HL-60 (cell line): ENCODE measurements at regions not wholly inside any gene's neighbourhood (a gene's known extent, or its start where the extent isn't known, plus 50 kb on each side); places are given as distances from the start of the nearest gene placed in this dataset.

Experiments
- DNase-seq, 2 experiments: peaks; one replicate each; pipeline ENCODE4 v3.0.0-alpha.2; 2010 to 2020; ENCODE audit warnings: low read depth in 1 of 2, low spot score in 1 of 2
- H3K27ac ChIP-seq: fragments of 250-450 bp; sonication (Bioruptor Pico); replicated peaks from 2 replicates; pipeline ENCODE4 v1.5.1; 2020; ENCODE audit warnings: mild to moderate bottlenecking, moderate library complexity
- H3K27me3 ChIP-seq: fragments of 250-450 bp; sonication (Bioruptor Pico); 2 replicates; pipeline ENCODE4 v1.5.1; 2021; ENCODE audit warnings: mild to moderate bottlenecking, moderate library complexity; ENCODE audit not compliant: insufficient read depth, poor library complexity, severe bottlenecking
- H3K4me3 ChIP-seq: replicated peaks from 2 replicates; pipeline ENCODE4 v1.5.1; 2011; ENCODE audit warnings: mild to moderate bottlenecking, control low read depth, low read length; ENCODE audit not compliant: insufficient read depth
- GABPA ChIP-seq: IDR thresholded peaks from 2 replicates; pipeline ENCODE4 v1.6.1; 2012; ENCODE audit warnings: low read depth
- POLR2AphosphoS5 ChIP-seq: IDR thresholded peaks from 2 replicates; pipeline ENCODE4 v1.6.1; 2012; ENCODE audit warnings: low read depth
- SPI1 ChIP-seq: IDR thresholded peaks from 2 replicates; pipeline ENCODE4 v1.6.1; 2012; ENCODE audit warnings: low read depth, mild to moderate bottlenecking, borderline replicate concordance
- TF ChIP-seq, protein P1 (sequence below): IDR thresholded peaks from one replicate; pipeline ENCODE4 v1.5.1; 2011; ENCODE audit warnings: low read length, control low read depth, inconsistent platforms; ENCODE audit not compliant: insufficient read depth
- TF ChIP-seq, protein P2 (sequence below): IDR thresholded peaks from 2 replicates; pipeline ENCODE4 v1.6.1; 2012; ENCODE audit warnings: low read depth; ENCODE audit not compliant: insufficient replicate concordance

DNA sequence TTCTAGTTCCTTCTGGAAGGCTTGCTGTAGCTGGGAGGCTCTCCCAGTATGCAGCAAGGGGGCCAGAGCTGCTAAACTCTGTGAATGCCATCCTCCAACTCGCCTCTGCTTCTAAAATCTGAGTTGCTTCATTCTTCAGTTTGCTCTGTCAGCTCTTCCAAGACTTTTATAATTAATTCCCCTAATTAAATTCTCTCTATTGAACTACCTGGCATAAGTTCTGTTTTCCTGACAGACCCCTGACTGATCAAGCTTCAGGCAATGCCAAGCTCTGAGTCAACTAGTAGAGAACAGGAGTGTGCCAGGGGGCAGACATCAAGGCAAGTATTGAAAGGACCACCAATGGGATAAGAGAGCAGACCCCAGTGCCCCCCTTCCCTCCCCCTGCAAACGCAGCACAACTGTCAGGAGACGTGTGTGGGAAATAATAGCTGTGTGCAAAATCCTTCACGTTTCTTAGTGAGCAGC, 109.3 kb upstream of the TAB2 start:
- H3K27me3 ChIP-seq, result no peaks in the 10 kb centered on the region
- TF ChIP-seq, protein P1, sequence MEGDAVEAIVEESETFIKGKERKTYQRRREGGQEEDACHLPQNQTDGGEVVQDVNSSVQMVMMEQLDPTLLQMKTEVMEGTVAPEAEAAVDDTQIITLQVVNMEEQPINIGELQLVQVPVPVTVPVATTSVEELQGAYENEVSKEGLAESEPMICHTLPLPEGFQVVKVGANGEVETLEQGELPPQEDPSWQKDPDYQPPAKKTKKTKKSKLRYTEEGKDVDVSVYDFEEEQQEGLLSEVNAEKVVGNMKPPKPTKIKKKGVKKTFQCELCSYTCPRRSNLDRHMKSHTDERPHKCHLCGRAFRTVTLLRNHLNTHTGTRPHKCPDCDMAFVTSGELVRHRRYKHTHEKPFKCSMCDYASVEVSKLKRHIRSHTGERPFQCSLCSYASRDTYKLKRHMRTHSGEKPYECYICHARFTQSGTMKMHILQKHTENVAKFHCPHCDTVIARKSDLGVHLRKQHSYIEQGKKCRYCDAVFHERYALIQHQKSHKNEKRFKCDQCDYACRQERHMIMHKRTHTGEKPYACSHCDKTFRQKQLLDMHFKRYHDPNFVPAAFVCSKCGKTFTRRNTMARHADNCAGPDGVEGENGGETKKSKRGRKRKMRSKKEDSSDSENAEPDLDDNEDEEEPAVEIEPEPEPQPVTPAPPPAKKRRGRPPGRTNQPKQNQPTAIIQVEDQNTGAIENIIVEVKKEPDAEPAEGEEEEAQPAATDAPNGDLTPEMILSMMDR, result no peak
- TF ChIP-seq POLR2AphosphoS5 (no peak), GABPA (no peak), SPI1 (no peak)
- TF ChIP-seq, protein P2, sequence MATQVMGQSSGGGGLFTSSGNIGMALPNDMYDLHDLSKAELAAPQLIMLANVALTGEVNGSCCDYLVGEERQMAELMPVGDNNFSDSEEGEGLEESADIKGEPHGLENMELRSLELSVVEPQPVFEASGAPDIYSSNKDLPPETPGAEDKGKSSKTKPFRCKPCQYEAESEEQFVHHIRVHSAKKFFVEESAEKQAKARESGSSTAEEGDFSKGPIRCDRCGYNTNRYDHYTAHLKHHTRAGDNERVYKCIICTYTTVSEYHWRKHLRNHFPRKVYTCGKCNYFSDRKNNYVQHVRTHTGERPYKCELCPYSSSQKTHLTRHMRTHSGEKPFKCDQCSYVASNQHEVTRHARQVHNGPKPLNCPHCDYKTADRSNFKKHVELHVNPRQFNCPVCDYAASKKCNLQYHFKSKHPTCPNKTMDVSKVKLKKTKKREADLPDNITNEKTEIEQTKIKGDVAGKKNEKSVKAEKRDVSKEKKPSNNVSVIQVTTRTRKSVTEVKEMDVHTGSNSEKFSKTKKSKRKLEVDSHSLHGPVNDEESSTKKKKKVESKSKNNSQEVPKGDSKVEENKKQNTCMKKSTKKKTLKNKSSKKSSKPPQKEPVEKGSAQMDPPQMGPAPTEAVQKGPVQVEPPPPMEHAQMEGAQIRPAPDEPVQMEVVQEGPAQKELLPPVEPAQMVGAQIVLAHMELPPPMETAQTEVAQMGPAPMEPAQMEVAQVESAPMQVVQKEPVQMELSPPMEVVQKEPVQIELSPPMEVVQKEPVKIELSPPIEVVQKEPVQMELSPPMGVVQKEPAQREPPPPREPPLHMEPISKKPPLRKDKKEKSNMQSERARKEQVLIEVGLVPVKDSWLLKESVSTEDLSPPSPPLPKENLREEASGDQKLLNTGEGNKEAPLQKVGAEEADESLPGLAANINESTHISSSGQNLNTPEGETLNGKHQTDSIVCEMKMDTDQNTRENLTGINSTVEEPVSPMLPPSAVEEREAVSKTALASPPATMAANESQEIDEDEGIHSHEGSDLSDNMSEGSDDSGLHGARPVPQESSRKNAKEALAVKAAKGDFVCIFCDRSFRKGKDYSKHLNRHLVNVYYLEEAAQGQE, result no peak
- no peak for DNase-seq
- H3K27ac ChIP-seq, result no peak overlapping the region
- H3K4me3 ChIP-seq, result no peak overlapping the region

DNA sequence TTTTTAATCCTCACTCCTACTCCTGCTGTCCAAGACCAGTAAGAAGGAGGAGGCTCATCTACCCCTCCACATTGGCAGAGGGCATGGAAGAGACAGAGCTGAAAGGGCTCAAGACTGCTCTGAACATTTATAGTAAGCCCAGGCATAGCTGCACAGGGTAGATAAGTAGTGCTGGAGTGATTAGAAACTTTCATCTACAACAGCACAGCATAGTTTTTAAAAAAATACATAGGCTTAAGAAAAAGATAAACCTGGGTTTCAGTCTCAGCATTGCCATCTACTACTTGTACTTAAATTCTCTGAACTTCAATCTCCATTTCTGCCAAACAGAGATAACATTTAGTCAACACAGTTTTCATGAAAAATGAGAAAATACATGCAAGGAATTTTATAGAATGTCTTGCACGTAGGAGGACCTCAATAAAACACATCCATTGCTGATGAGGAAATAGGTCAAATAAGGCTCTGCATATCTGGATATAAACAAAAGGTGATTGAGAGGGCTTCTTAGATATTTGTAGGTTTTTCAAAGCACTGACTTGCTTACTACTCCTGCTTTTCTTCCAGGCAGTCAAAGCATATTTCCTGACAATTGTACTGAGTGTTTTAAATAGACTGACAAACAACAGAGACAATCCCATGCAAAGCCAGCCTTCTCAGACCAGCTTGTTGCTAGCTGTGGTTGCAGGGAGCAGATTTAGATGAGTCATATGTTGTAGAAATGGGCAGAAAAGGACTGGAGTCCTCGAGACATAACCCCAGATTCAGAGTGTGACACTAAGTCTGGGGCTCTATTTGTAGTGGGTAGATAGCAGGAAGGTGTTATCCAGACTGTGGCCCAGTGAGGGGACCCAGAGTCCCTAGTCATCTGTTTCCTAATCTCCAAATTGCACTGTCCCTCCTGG, 107.4 kb upstream of the TAB2 start:
- no peak overlapping the region for H3K4me3 ChIP-seq
- peak in 1 of 2 experiments; percentile 16 for DNase-seq
- H3K27me3 ChIP-seq, result no peaks in the 10 kb centered on the region
- TF ChIP-seq, protein P1, result no peak
- H3K27ac ChIP-seq, result peak overlapping the region; percentile 60

DNA sequence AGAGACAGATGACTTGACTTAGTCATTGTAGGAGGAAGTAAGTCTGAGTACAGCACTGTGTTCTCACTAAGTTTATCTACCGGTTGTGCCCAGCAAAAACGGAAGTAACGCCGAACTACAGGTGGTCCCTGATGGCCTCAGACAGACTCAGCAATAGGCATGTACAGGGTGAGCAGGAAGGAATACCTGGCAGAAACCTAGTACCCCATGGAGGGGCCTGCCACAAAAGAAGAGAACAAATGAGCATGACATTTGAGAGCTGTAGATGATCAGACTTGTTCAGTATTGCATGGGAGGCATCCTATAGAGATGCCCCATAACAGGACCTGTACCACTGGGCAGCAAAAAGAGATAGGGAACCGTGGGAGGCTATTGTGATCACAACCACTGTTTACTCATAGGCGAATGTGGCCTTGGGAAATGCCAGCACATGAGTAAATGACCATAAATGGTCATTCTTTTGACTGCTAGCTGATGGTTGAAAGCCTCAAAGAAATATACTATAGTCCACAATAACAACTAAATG, 106.4 kb upstream of the TAB2 start:
- TF ChIP-seq, protein P2, result no peak
- TF ChIP-seq SPI1, result peak; percentile 14; the same call in 1 of the 2 replicates
- peak in 1 of 2 experiments; percentile 76 for DNase-seq
- Histone ChIP-seq H3K27me3 (no peaks in the 10 kb centered on the region), H3K27ac (peak overlapping the region; percentile 60), H3K4me3 (no peak overlapping the region)

GRCh38 chr6:149212206-149212605, 105.3 kb upstream of the TAB2 start:
- DNase-seq, result no peak
- Histone ChIP-seq H3K27ac (no peak overlapping the region), H3K4me3 (no peak overlapping the region), H3K27me3 (no peaks in the 10 kb centered on the region)
- no peak for TF ChIP-seq SPI1
- TF ChIP-seq, protein P1, result no peak
- TF ChIP-seq POLR2AphosphoS5, result no peak
- no peak for TF ChIP-seq GABPA
- TF ChIP-seq, protein P2, result no peak
